ENCODE measurements at regions not wholly inside any gene's neighbourhood (a gene's known extent, or its start where the extent isn't known, plus 50 kb on each side); places are given as distances from the start of the nearest gene placed in this dataset.
"Not testable (repeated sequence)": the region's sequence is repeated elsewhere in the genome, so short reads cannot be mapped to it uniquely, and the experiment has no call there.

- H3K27ac ChIP-seq (ENCODE audit: extremely low read depth, low read depth, low read length) = no peak overlapping the region
- ChIA-PET CTCF (no interaction called here), POLR2A (no interaction called here)
These were observed 92.7 kb downstream of the ZNF737 start for GRCh38 chr19:20472854-20473253.

GRCh38 chr19:20471431-20471830 is 94.2 kb downstream of the ZNF737 start:
- TF ChIP-seq ZNF266 (tag by site-specific recombination; IDR thresholded peaks at IDR 0.05; ENCODE audit: low read depth) = no peak
- no peaks in the 10 kb centered on the region for H3K9me3 ChIP-seq (ENCODE audit: control insufficient read depth, insufficient read depth, low read depth, low read length)

More at GRCh38 chr19:20472854-20473253, 92.7 kb downstream of the ZNF737 start:
- H3K36me3 ChIP-seq (ENCODE audit: control insufficient read depth in 2 of 2, insufficient read depth in 1 of 2, low read length in 2 of 2) = no peaks in the 10 kb centered on the region
- no peak overlapping the region for H3K4me3 ChIP-seq (ENCODE audit: low read depth, low read length)
- no peaks in the 10 kb centered on the region for H3K4me1 ChIP-seq (ENCODE audit: control insufficient read depth, insufficient read depth, low read length)
- no peaks in the 10 kb centered on the region for H3K9me3 ChIP-seq (ENCODE audit: control insufficient read depth, insufficient read depth, low read depth, low read length)
- no peak for TF ChIP-seq ZNF398 (tag by site-specific recombination; IDR thresholded peaks at IDR 0.05)

GRCh38 chr19:20470345-20471135 is 95.0 kb downstream of the ZNF737 start:
- H3K4me3 ChIP-seq (ENCODE audit: low read depth, low read length) = no peak overlapping the region
- CTCF ChIA-PET = no interaction called here
- H3K27ac ChIP-seq (ENCODE audit: extremely low read depth, low read depth, low read length) = no peak overlapping the region
- POLR2A ChIA-PET = no interaction called here
- H3K9me3 ChIP-seq (ENCODE audit: control insufficient read depth, insufficient read depth, low read depth, low read length) = no peaks in the 10 kb centered on the region
- no peaks in the 10 kb centered on the region for H3K36me3 ChIP-seq (ENCODE audit: control insufficient read depth in 2 of 2, insufficient read depth in 1 of 2, low read length in 2 of 2)
- H3K4me1 ChIP-seq (ENCODE audit: control insufficient read depth, insufficient read depth, low read length) = no peaks in the 10 kb centered on the region
- TF ChIP-seq GLIS2 (tag by site-specific recombination; IDR thresholded peaks at IDR 0.05) = no peak
- no peak for TF ChIP-seq KLF16 (tag by site-specific recombination; IDR thresholded peaks at IDR 0.05)
- no peak for TF ChIP-seq ZNF335 (tag by site-specific recombination; conservative IDR thresholded peaks at IDR 0.05)
- TF ChIP-seq ZNF132 (tag by site-specific recombination; IDR thresholded peaks at IDR 0.05; ENCODE audit: borderline replicate concordance) = no peak
- TF ChIP-seq ZNF433 (tag by site-specific recombination; IDR thresholded peaks at IDR 0.05; ENCODE audit: low read depth) = no peak
- no peak for TF ChIP-seq ZNF146 (tag by site-specific recombination; IDR thresholded peaks at IDR 0.05)
- no peak for TF ChIP-seq ZNF311 (tag by site-specific recombination; IDR thresholded peaks at IDR 0.05; ENCODE audit: borderline replicate concordance)
- no peak for TF ChIP-seq ZNF629 (tag by site-specific recombination; IDR thresholded peaks at IDR 0.05)
- no peak for TF ChIP-seq ZFP37 (tag by site-specific recombination; IDR thresholded peaks at IDR 0.05)
- TF ChIP-seq ZNF585B (tag by site-specific recombination; IDR thresholded peaks at IDR 0.05) = no peak
- TF ChIP-seq SETDB1 (IDR thresholded peaks at IDR 0.05; ENCODE audit: insufficient read length, low read length) = no peak
- TF ChIP-seq, protein P1, sequence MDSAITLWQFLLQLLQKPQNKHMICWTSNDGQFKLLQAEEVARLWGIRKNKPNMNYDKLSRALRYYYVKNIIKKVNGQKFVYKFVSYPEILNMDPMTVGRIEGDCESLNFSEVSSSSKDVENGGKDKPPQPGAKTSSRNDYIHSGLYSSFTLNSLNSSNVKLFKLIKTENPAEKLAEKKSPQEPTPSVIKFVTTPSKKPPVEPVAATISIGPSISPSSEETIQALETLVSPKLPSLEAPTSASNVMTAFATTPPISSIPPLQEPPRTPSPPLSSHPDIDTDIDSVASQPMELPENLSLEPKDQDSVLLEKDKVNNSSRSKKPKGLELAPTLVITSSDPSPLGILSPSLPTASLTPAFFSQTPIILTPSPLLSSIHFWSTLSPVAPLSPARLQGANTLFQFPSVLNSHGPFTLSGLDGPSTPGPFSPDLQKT (IDR thresholded peaks at IDR 0.05; ENCODE audit: borderline replicate concordance, low read depth, low read length) = no peak
- TF ChIP-seq ZNF677 (tag by site-specific recombination; IDR thresholded peaks at IDR 0.05) = no peak
- TF ChIP-seq ZNF626 (tag by site-specific recombination; IDR thresholded peaks at IDR 0.05) = no peak
- TF ChIP-seq ZNF157 (tag by site-specific recombination; IDR thresholded peaks at IDR 0.05) = no peak
- TF ChIP-seq REPIN1 (tag by site-specific recombination; IDR thresholded peaks at IDR 0.05; ENCODE audit: low read depth) = no peak

More at GRCh38 chr19:20471431-20471830, 94.2 kb downstream of the ZNF737 start:
- H3K36me3 ChIP-seq (ENCODE audit: control insufficient read depth in 2 of 2, insufficient read depth in 1 of 2, low read length in 2 of 2) = no peaks in the 10 kb centered on the region
- ChIA-PET POLR2A (no interaction called here), CTCF (no interaction called here)
- H3K4me3 ChIP-seq (ENCODE audit: low read depth, low read length) = no peak overlapping the region
- H3K27ac ChIP-seq (ENCODE audit: extremely low read depth, low read depth, low read length) = no peak overlapping the region
- no peaks in the 10 kb centered on the region for H3K4me1 ChIP-seq (ENCODE audit: control insufficient read depth, insufficient read depth, low read length)

DNA sequence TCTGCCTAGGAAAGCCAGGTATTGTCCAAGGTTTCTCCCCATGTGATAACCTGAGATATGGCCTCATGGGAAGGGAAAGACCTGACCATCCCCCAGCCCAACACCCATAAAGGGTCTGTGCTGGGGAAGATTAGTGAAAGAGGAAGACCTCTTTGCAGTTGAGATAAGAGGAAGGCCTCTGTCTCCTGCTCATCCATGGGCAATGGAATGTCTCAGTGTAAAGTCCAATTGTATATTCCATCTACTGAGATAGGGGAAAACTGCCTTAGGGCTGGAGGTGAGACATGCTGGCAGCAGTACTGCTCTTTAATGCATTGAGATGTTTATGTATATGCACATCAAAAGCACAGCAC is 99.0 kb downstream of the ZNF737 start:
- POLR2A ChIA-PET; H3K9me3 ChIP-seq (ENCODE audit: control insufficient read depth, insufficient read depth, low read depth, low read length); H3K36me3 ChIP-seq (ENCODE audit: control insufficient read depth in 2 of 2, insufficient read depth in 1 of 2, low read length in 2 of 2); H3K4me1 ChIP-seq (ENCODE audit: control insufficient read depth, insufficient read depth, low read length); H3K4me3 ChIP-seq (ENCODE audit: low read depth, low read length); H3K27ac ChIP-seq (ENCODE audit: extremely low read depth, low read depth, low read length); CTCF ChIA-PET: not testable (repeated sequence)

GRCh38 chr19:20465922-20466637 is 99.5 kb downstream of the ZNF737 start:
- H3K4me1 ChIP-seq (ENCODE audit: control insufficient read depth, insufficient read depth, low read length); H3K36me3 ChIP-seq (ENCODE audit: control insufficient read depth in 2 of 2, insufficient read depth in 1 of 2, low read length in 2 of 2); POLR2A ChIA-PET; H3K4me3 ChIP-seq (ENCODE audit: low read depth, low read length); H3K9me3 ChIP-seq (ENCODE audit: control insufficient read depth, insufficient read depth, low read depth, low read length); H3K27ac ChIP-seq (ENCODE audit: extremely low read depth, low read depth, low read length); CTCF ChIA-PET: not testable (repeated sequence)

Measured in HEK293 (cell line).